ENCODE measurements at regions not wholly inside any gene's neighbourhood (a gene's known extent, or its start where the extent isn't known, plus 50 kb on each side); places are given as distances from the start of the nearest gene placed in this dataset.

DNA sequence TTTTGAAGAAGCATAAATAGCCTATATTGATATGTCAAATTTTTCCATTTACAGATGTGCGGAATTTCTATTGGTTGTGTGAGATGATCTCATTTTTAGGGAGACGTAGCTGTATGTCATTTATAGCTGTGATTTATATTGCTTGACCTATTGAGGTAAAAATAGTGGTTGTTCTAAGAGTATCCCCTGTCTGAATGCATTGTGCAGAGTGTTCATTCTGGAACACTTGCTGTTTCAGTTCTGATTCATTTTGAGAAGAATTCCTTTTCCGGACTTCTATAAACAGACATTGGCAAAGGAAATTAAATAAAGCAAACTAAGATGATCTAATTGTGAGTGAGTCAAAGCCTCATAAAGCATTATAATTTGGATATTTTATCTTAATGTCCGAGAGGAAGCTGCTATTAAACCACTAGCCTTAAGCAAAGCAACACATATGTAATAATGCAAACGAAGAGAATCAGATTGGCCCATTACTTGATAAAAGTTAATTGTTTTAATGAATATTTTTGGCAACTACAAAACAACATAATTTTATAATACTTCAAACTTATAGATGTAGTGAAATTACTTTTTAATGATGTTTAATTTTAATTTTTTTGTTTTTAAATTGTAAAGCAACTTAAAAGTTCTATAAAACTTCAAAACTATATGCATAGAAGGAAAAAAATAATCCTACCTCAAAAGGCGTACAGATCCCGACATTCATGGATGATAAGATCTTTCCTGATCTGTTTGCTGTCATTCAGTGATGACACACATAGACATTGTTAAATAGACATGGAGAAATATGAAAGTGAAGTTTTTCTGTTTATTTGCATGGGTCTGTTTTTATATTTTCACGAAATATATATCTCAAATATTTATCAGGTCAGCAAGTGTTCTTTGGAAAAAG, 942.6 kb upstream of the SLC10A2 start:
- no peak for DNase-seq (ENCODE audit: low read depth, low spot score)

DNA sequence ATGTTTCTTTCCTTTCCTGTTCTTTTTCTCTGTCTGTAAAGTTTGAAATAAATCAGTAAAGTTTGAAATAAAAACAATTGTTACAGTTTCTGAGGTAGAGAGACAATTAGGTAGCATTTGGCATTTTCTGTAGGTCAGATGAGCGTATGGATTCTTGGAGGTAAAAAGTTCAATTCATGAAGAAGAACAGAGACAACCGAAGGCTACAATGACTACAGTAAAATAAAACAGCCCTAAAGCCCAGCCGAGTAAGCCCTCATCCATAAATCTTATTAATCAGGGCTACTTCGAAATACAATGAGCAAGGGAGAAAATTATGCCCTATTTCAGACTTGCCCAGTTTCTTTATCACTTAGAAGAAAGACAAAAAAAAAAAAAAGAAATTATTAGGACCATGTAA, 941.9 kb upstream of the SLC10A2 start:
- no peak for DNase-seq (ENCODE audit: low read depth, low spot score)

DNA sequence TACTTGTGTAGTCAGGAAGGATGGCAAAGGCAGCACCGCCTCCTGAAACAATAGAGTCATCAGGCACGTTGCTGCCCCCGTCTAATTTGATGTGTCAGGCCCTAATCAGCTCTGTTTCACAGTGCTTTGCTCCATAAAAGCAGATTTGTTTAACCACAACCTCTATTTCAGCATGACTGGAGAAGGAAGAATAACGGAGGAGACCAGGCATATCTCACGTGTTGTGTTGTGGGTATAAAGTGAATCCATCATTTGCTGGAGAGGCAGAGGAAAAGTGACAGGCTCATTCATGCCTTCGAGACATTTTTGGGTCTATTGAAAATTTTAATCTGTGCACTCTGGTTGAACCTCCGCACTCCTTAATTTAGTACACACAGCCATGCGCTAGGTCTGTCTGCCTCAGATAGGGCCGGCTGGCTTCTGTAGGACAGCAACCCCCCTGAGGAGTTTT, 940.4 kb upstream of the SLC10A2 start:
- DNase-seq (ENCODE audit: low read depth, low spot score) = no peak

DNA sequence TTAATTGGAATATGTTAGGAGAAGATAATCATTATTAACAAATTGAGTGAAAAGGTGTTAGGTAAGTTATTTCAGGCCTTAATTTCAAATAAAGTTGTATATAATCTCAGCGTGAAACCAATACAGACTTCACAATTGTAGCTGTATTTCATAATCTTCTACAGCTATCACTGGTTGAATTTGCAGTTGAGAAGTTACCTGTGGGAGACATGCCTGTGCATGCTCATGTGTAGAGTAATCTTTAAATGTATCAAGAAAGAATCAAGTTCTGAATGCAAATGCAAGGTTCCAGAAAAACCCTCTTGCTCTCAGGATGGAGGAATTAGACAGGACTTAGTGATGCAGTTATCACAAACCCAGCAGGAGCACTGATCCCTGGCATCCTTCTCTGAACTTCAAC, 938.4 kb upstream of the SLC10A2 start:
- DNase-seq (ENCODE audit: low read depth, low spot score) = no peak

DNA sequence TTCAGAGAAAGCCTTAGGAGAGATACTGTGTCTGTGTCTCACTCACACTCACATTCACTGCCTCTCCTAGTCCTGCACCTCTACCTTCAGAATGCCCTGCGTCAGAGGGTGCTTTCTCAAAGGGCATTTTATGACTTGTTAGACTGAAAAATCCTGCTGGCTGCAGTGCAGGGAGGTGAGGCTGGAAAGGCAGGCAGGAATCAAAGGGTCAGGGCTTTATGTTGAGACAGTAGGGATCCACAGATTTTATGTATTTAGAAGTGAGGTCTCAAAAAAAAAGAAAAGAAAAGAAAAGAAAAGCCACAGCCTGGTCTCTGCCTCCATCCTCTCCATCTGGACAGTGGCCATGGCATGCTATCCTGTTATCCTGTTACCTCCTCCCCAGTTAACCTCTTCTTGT, 936.0 kb upstream of the SLC10A2 start:
- DNase-seq (ENCODE audit: low read depth, low spot score) = no peak

DNA sequence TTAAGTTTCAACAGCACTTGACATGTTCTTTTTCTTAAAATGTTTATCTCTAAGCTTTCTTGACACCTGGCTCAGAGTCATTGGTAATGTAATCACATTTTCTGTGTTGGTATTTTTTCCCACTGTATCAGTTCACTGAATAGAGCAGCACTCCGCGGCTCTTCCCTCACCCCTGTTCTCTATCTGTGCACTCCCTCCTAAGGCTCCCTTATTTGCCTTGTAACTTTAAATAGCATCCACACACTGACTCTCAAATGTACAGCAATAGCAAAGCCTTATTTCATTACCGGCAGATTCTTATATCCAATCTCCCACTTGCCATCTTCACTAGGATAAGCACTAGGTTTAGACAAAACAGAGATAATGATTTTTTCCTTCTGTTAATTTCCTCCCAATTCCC, 935.5 kb upstream of the SLC10A2 start:
- DNase-seq (ENCODE audit: low read depth, low spot score) = no peak

DNA sequence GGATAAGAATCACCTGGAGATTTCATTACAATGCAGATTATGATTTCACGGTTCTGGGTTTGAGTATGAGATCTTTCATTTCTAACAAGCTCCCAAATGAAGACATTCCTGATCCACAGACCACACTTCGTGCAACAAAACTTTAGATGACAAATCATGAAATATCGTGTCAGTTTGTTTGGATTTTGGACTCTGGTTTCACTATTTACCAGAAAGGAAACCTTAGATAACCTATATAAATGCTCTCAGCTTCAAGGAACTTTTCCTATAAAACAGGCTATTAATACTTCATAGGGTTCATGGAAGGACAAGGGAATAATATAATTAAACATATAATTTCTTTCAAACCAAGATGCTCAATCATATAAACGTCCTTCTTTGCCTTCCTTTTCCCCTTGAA, 930.5 kb upstream of the SLC10A2 start:
- no peak for DNase-seq (ENCODE audit: low read depth, low spot score)

DNA sequence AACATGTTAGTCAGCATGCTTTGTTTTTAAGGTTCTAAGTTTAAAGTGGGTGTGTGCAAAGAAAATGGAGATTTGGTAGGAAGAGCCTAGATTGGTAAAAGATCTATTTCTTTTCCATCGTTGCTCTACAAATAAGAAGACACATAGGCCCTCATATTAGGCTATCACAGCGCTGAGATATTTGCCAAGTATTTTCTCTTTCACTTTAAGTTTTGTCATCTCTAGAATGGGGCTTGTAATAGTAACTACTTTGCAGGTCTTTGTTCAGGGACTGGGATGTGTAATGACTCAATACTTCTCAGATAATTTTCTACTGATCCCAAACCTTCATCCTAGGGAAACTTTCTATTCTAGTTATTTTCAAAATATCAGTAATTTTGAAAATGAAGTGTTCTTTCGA, 917.7 kb upstream of the SLC10A2 start:
- DNase-seq (ENCODE audit: low read depth, low spot score) = no peak

DNA sequence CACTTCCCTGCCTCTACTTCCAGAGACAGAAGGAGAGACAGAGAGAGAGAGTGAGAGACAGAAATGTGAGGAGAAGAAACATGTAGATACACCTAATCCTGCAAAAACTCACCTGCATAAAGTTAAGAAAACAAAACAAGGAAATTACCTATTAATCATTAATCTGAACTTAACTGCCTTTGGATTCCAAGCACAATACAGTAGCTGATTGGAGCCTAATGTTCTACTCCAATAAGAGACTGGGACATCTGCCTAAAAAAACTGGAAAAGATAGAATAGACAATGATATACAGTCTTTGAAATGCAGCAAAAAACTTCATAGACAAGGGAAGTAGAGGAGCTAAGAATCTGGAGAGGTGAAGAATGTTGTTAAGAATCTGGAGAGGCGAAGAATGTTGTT, 910.2 kb upstream of the SLC10A2 start:
- DNase-seq (ENCODE audit: low read depth, low spot score) = no peak

DNA sequence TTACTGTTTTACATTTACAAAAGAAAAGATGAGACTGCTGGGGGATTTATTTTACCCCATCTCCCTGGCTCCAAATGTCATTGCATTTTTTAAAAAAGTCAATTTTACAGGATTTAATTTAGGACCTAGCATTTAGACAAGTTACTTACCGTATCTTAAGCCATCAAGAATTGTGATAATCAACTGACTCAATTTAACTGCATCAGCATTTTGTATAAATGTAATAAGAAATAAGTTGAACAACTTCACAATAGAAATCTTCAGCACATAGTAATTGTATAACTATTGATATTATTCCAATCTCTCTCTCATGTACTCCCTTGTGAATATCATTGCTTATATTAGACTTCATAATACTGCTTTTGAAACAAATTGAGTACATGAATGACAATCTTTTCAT, 907.5 kb upstream of the SLC10A2 start:
- DNase-seq (ENCODE audit: low read depth, low spot score) = no peak

DNA sequence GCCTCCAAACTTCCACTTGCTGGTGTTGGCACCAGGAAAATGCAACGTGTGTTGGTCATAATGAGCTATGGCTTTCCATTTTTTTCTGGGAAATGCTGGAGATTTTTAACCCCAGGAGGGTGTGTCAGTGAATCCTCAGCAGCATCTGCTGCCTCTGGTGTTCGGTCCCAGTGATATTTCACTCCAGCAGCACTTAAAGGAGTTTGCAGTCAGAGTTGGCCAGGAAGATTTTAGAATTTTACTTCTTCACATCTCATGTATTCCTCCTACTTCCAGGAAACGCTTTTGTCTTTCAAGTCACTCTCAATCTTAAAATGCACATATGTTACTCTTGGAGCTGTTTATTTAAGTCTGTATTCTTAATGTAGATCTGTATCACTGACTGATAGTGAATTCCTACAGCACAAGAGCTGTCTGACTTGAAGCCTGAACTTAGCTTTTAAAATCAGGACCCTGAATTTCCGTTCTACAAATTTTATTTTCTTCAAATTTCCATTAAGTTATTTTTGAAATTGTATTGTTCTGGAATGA, 903.4 kb upstream of the SLC10A2 start:
- no peak for DNase-seq (ENCODE audit: low read depth, low spot score)

DNA sequence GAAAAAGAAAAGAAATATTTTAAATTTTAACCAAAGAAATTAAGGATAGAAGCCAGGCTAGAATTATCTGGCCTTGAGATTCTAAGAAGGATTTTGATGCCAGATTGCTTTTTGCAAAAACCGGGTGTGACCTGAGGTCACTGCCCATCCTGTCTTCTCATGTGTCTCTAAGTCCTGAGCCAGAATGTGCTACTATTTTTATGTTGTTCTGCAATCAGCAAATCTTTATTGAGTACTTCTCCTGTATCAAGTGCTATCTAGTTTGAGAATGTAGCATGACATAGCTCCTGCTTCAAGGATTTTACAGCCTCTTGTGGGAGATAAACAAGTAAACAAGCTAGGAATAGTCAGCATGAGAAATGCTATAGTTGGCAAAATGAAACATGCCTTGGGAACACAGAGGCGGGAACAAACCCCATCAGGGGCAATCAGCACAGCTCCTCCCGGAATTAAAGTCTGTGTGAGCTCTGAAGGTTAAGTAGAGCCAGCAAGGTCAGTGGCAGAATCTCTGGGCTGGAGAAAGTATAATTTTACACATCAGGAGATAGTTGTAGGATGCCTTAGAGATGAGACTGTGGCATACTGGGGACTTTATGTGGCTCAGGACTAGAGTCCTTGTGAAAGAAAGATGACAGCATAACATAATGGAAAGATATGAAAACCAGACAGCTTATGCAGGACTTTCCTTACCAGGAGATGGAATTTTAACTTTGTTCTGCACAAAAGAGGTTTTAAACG, 899.5 kb upstream of the SLC10A2 start:
- DNase-seq (ENCODE audit: low read depth, low spot score) = no peak

DNA sequence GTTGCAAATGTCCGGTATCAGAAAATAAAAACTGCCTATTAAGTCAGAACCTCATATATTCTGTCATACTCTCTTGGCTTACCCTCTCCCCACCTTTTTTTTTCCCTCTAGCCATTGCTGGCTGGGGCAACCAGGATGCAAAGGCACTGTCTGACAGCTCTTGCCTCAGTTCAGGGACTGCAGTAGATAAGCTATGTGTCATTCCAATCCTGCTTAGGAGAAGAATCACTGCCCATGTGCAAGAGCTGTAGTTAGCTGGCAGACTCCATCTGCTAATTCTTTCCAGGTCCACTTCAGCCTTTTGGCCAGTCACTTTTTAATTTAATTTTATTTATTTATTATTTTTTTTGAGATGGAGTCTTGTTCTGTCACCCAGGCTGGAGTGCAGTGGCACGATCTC, 895.6 kb upstream of the SLC10A2 start:
- no peak for DNase-seq (ENCODE audit: low read depth, low spot score)

DNA sequence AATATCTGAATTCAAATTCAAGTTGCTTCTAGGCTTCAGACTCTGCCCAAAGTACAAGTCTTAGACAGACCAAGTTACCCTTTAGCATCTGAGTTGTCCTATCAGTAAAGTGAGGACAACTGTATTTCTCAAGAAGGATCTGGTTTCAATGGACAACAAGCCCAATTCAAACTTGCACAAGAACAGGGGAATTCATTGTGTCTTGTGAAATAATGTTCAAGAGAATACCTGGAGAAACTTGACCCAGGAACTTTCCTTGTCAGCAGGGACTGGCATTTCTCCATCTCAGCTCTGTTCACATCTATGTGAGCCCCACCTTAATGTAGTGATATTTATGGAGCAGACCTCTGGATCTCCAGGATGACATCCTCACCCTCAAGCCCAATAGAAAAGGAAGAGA, 894.9 kb upstream of the SLC10A2 start:
- no peak for DNase-seq (ENCODE audit: low read depth, low spot score)

DNA sequence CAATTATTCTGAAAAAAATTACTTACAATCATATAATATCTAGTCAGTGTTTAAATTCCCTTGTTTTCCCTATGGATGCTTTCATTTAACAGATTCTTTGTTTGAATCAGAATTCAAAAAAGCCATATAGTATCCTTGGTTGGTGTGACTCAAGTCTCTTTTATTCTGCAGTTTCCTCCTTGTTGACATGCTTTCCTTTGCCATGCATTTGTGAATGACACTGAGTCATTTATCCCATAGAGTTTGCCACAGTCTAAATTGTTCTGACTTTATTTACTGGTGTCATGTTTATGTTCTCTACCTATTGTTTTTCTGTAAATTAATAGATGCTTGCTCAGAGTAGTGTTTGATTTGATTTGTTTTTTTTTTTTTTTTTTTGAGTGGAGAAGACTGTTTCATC, 893.8 kb upstream of the SLC10A2 start:
- DNase-seq (ENCODE audit: low read depth, low spot score) = no peak

DNA sequence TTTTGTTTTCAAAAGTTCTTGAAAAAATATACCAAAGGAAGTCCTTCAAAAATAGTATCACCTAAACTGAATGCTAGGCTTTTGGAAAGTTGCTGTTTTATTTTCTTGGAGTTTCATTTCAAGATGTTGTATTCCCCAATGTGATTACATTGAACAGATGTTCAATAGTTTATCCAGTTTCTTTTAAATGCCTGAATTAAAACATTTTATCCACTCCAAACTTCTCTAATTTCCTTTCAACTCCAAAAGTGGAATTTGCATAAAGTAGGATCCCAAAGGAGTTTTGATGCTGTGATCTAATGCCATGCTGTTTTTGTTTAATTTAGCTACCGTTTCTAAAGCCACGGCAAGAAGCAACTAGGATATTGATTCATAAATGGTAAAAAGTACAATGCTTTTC, 892.5 kb upstream of the SLC10A2 start:
- DNase-seq (ENCODE audit: low read depth, low spot score) = no peak

DNA sequence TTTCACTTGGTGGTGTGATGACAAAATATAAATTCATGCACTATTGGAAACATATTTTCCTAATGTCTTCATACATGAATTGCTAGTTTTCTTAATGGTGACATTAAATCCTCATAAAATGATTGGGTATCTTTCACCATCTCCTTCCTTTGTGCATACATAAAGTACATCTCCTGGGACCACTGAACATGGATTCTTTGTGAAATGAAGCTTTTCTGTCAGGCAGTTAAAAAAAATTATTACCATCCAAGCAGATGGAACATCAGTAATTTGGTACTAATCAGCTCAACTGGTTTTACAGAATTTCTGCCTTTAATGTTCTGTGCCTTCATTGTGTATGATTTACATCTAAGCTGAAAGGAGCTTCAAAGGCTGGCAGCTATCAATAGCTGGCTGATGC, 891.7 kb upstream of the SLC10A2 start:
- no peak for DNase-seq (ENCODE audit: low read depth, low spot score)

DNA sequence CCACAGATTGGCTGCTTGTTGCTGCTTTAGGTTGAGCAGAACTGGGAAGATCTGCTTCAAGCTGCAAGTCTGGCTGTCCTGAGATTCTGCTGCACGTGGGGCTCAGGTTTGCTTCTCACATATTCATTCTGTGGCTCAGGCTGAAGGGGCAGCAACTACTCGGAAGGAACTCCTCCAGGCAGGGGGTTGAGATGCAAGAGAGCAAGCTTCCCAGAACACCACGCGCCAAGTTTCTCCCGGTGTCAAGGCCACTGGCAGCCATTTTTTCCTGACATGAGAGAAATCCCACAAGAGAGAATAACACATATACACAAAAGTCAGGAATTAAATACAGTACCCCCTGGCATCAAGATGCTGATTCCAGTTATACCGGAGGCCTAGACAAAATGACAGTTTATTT, 887.6 kb upstream of the SLC10A2 start:
- no peak for DNase-seq (ENCODE audit: low read depth, low spot score)

DNA sequence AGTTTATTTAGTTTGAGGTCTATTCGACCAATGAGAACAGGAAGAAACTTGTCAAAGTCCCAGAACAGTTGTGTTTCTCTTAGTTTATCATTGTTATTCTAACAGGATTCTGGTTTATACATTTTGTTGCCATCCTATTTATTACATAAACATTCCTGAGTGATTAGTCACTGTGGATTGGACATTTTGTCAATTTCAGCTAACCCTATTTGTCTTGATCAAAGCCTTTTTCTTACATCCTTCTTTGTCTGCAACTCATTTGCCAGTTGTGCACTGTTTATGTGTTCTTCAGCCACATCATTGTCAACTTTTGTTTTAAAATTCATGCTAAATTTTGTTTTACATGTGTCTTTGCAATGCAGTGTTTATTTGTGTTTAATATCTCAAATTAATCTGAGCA, 886.0 kb upstream of the SLC10A2 start:
- no peak for DNase-seq (ENCODE audit: low read depth, low spot score)

DNA sequence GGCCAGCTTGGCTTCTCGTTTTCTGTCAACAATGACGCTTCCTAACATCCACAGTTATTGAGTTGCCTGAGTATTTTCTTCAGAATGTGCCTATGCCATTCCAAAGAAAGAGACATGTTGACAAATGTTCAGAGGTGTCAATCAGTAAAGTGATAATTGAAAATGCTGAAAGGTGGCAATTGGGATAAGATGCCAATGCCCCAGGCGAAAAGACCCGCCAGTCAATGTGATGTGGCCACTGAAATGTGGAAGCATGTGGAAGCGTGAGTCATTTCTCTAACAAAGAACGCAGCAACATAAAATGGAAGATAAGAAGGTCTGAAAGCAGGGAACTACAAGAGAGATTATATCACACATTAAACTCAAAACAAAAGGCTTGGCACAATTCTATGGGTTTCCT, 882.2 kb upstream of the SLC10A2 start:
- no peak for DNase-seq (ENCODE audit: low read depth, low spot score)

DNA sequence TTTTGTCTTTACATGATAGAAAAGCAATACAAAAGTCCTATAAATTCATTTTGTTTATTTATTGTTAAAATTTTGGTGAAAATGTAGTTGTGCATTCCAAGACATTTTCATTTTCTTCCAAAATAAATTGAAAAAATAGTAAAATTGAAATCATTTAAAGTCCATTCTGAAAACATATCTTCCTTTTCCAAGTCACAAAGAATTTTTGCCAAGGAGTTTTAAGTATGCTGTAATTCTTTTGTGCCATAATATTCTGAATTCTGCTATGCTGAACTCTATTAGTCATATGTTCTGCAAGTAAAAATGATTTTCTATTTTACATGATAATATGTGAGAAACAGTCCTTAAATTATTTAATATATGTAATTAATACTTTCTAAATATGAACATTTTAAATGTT, 879.6 kb upstream of the SLC10A2 start:
- no peak for DNase-seq (ENCODE audit: low read depth, low spot score)

DNA sequence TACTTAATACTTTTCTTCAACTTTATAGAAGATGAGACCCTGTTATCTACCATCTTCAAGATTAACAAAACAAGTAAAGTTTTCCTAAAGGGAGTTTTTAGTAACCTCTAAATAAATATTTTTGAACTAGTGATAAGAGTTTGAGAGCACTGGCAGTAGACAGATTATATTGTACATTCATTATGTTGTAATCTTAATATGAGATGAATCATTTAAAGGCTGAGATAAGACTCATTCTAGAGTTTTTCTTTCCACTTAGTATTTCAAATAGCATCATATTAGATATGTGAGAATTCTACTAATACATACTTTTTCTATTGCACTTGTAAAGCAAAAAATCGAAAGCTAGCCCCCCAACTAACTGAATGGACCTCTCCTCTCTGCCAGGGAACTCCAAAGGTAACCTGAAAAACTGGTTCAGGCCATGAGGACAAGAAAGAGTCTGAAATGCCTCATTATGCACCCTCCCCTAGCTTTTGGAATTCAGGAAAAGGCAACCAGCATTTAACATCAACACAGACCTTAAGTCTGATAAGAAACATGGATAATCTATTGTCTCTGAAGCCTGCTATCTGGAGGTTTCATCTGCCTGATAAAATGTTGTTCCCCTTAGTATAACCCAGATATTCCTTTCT, 875.4 kb upstream of the SLC10A2 start:
- DNase-seq (ENCODE audit: low read depth, low spot score) = no peak

Data from activated naive CD8-positive, alpha-beta T cell treated with anti-CD3 and anti-CD28 coated beads, Interleukin-2, amount 50 U/mL, for 16 hours (primary cell).